NCI-H69 (cell line): ENCODE measurements at regions not wholly inside any gene's neighbourhood (a gene's known extent, or its start where the extent isn't known, plus 50 kb on each side); places are given as distances from the start of the nearest gene placed in this dataset.

ENCODE experiments used
- DNase-seq: peaks from one replicate; lab custom pipeline; 2025; lab: John Stamatoyannopoulos, UW

DNA sequence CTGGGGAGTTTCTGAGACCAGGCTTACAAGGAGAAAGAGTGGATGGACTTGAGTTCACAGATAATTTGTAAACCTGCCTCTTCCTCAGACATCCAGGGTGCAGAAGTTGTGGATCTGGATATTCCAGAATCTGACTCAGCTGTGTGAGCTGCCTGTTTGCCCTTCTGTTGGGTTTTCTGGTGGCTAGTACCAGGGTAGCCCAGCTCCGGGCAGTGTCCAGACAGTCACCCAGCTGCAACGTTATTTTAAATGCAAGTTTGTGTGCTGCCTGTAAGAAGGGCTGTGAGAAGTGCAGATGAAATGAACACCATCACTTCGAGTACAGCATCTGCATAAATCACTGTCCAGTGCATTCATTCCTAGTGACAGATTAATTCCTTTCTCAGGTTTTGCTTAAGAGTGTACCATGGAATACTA lies 1053.0 kb downstream of the TUSC7 start:
- no peak for DNase-seq

- no peak for DNase-seq
These were observed 1054.0 kb downstream of the TUSC7 start for GRCh38 chr3:117763561-117763960.

DNA sequence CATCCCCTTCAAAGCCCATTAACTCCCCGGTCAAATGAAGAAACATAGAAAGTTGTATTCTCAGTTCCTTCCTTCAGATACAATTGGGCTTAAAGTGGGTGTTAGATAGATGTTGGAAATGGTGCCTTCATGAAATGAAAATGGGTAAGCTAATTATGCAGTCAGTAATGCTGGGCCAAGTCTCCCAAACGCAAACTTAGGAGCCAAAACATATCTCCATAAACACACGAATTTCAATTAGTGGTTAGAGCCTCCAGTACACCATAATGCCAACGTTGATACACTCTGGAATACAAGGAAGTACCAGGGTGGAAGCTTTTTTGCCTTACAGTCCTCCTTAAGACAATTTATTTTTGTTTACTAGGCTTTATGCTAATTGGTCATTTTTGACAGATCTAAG lies 1059.0 kb downstream of the TUSC7 start:
- no peak for DNase-seq

DNA sequence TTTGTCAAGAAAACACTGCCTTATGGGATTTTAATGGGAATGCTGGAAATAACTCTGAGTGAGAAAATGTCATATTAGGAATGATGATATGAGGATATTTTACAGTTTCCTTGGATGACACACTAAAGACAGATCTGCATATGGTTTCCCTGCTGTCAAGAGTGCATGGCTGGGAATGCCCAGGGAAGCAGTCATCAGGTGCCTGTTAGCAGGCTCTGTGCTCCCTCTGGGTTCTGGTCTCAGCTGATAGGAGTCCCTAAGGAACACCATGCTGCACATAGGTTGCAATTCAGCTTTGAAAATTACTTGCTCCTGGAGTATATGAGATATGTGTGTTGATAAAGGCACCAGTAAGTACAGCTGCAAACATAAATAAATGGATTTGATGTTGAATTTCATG lies 1064.6 kb downstream of the TUSC7 start:
- DNase-seq, result no peak

DNA sequence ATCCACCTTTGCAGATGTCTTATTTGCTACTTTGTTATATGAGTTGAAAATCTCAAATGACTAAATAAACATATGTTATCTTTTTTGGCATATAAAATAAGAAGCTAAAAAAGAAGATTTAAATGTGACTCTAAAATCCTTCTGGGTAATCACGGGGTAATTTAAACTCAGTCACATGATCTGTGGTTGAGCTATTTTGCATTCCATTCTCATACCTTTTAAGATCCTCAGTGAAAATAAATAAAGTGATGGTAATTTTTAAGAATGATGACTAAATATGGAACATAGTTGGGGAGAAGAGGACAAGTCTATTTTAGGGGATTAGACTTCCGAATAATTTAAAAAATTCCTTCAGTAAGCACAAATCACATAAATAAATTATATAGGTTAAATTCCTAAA lies 1076.8 kb downstream of the TUSC7 start:
- DNase-seq, result no peak

DNA sequence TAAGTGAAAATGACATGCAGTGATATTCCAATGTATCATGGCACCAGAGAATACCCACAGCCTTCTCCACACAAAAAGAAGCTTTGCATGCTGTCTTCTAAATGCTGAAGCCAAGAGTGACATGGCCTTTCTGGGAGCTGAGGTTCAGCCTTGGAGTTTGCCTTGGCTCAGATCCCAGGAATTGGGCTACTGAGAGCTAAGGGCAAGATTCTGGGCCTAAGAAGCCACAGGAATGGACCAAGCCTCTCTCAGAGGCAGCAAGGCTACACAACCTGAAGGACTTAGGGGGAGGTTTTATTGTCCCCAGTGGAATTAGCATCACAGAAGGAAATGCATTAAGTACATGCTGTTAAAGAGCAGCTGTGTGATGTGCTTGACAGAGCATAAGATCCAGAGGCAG lies 1078.5 kb downstream of the TUSC7 start:
- DNase-seq, result peak; percentile 16

DNA sequence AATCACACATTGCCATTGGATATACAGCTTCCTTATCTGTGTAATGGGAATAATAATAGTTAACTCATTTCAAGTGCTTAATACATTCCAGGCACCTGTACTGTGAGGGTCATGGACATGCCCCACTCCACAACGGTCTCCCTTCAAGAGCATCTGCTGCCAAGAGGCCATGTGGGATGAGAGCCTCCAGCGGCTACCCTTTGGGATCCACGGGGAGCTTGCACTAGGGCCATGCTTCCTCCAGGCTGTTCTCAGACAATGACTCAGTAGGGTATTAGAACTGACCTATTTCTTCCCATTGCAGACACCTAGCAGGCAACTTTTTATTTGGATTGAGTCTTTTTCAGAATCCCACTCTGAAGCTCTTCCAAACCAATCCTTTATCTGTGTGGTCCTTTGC lies 1078.9 kb downstream of the TUSC7 start:
- peak; percentile 6 for DNase-seq

DNA sequence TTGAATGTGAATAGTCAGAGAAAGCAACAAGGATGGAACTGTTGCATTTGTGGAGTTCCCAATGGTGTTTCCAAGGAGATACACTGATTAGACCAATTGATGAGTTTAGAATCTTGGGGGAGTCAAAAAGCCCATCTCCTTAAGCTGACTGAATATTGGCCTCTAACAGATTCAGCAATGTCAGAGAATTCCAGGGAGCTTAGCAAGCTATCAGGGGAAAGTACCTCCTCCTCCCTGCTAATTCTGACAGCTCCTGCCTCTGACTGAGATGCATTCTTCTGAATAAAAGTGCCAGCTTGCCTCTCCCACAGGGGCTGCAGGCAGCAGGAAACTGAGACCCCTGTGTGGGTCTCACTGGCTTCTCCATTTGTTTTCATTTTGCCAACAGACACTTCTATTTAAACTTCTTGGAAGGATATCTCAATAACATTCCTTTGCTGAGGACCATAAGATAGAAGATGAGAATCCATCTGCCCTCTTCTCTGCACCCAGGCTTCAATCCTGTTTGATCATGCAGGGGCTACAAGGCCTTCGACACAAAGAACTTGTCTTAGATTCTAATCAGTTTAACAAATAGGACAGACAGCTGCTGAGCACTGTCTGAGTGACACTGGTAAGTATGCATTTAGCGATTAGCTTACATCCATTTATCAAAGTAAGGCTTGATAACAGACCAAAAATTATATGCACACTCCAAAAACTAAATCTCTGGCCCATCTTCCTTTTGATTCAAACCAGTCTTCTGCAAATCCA lies 1080.8 kb downstream of the TUSC7 start:
- DNase-seq, result no peak

DNA sequence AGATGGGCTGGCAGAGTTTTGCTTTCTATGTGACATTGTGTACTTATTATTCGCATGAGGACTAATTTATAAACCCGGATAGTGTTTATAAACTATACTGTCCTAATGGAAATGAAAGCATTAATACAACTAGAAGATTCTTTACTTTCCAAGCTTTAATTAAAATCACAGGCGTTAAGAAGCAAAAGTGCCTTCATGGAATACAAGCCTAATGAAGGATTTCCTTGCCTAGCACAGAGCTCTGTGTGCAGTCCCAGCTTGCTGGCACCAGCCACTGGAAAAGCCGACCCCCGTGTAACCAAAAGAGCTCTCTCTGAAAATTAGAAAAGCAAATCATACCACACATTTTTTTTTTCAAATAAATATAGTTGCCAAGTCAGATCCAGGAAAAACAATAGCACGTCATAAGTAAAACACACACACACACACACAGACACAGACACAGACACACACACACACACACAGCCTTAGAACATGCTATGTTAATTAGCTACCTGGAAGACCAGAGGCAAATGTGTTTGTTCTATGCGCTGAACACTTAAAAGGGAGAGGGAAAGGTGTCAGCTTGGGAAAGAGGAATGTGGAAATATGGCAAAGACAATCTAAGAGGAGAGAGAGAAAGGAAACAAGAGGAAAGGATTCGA lies 1084.2 kb downstream of the TUSC7 start:
- peak; percentile 5 for DNase-seq

GRCh38 chr3:117798221-117798620 lies 1088.6 kb downstream of the TUSC7 start:
- no peak for DNase-seq

GRCh38 chr3:117798687-117799386 lies 1089.3 kb downstream of the TUSC7 start:
- no peak for DNase-seq

DNA sequence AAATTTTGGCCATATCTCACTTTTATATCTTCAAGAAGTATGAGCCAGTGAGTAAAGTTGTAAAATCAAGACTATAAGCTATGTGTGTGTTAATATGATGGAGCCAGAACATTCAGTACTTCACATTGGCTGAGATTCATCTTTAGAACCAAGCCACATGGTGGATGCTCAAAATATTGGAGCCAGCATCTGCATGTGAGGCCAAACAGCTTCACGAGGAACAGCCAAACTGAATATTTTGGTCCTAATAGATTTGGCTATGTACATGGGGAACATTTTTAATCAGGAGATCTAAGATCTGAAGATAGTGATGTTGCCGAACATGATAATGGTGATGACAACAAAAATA lies 1089.8 kb downstream of the TUSC7 start:
- no peak for DNase-seq

DNA sequence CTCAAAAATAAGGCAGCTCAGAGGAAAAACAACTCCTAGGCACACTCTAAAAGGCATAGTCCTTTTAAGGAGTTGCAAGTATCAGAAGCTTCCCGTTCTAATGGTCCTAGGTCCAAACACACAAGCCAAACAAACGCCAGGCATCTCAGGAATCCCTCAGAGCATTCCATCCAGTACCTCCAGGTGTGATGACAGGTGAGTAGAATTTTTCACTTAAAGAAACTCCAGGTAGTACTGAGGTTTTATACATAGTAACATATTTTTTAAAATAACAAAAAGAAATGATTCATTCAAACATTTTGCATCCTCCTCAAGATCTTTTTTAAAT lies 1092.3 kb downstream of the TUSC7 start:
- no peak for DNase-seq

- DNase-seq, result no peak
These were observed 1099.9 kb downstream of the TUSC7 start for GRCh38 chr3:117809186-117810081.

DNA sequence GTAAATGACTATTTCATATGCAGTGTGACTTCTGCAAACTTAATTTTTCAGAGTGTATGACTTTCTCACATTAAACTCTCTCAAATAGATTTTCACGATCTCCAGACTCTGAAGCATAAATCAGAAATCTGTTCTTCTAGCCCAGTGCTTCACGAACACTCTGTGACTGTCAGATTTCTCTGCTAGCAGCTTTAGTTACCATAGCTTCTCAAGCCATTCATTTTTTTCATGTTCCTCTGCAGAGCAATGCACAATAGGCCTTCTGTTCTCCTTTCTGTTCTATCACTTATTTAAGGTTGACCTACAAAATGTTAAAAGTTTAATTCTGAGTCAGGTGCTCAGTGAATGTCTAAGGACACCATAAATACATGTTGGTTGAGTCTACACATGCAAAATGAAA lies 1102.2 kb downstream of the TUSC7 start:
- DNase-seq, result no peak

GRCh38 chr3:117814975-117815374 lies 1105.4 kb downstream of the TUSC7 start:
- DNase-seq, result no peak

- no peak for DNase-seq
These were observed 1107.5 kb downstream of the TUSC7 start for GRCh38 chr3:117817103-117817502.

DNA sequence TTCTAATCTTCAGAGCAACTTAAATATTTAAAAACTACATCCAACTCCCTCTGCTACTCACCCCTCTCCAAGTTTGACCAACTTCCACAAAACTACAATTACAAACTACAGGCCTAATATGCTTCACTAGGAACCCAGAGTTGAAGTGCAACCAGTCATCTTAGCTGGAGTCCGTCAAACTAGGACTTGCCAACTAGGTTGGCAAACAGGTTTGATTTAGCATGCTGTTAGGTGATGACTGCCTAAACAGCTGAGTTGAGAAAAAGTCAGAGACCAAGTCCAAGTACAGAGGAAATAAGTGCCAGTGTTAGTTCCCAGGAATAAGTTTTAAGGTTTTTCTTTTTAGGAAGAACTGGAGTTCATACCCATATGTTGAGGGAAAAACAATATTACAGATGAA lies 1109.0 kb downstream of the TUSC7 start:
- DNase-seq, result no peak

GRCh38 chr3:117820658-117821299 lies 1111.2 kb downstream of the TUSC7 start:
- peak; percentile 7 for DNase-seq

DNA sequence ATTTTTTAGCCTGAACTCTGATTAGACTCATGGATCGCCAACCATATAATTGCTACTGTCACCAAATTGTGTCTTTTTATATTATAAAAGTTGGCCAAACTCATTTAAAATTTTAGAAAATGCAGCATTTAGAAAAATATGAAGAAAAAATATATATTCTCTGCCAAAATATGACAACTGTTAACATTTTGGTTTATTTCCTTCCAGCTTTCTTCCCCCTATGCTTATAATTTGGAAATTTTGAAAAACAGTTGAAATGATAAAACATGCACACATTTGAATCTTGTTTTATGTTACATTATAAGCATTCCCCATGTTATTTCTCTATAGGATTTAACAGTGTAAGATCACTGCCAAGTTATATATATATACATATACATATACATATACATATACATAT lies 1112.8 kb downstream of the TUSC7 start:
- DNase-seq, result no peak

DNA sequence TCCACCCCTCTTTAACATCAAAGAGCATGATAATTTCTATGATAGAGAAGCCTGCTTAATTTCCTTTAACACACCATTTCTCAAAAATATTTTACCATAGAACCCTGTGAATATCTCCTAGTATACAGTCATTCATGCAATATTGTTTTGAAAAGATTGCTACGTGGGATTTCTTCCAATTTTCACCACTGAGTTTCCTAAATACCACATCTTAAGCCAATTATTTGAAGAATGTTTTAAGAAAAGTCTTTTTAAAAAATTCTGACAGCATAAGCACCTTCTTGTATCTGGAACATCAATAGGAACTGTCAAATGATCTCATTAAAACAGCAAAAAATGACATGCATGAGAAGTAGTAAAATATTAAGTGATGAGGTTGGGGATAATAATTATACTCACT lies 1126.7 kb downstream of the TUSC7 start:
- DNase-seq, result no peak

GRCh38 chr3:117837391-117837790 lies 1127.8 kb downstream of the TUSC7 start:
- DNase-seq, result no peak
